ENCODE measurements at regions not wholly inside any gene's neighbourhood (a gene's known extent, or its start where the extent isn't known, plus 50 kb on each side); places are given as distances from the start of the nearest gene placed in this dataset.

- DNase-seq (no peak), FAIRE-seq (no peak), ATAC-seq (no peak)
- Histone ChIP-seq H3K36me3 (no peaks in the 10 kb centered on the region), H3K4me1 (no peaks in the 10 kb centered on the region), H3K4me3 (no peak overlapping the region), H3K27ac (no peak overlapping the region), H3K27me3 (no peaks in the 10 kb centered on the region), H3K9me3 (no peaks in the 10 kb centered on the region)
- intact Hi-C loops (cut with DNase I) = no loop called here
- no peak for TF ChIP-seq CTCF (IDR thresholded peaks at IDR 0.05)
- WGBS, 2 donors = 59 to 72% methylated on average over 3 of the region's 3 CpGs
These were observed 159.4 kb upstream of the MAGI2 start for GRCh38 chr7:79612903-79613302.

- Histone ChIP-seq H3K27me3 (no peaks in the 10 kb centered on the region), H3K27ac (no peak overlapping the region), H3K36me3 (no peaks in the 10 kb centered on the region), H3K4me1 (no peaks in the 10 kb centered on the region), H3K4me3 (no peak overlapping the region), H3K9me3 (no peaks in the 10 kb centered on the region)
- intact Hi-C loops (cut with DNase I) = no loop called here
- no peak for DNase-seq
- no peak for TF ChIP-seq CTCF (IDR thresholded peaks at IDR 0.05)
- no peak for ATAC-seq
- no peak for FAIRE-seq
- WGBS, 2 donors = 86 to 90% methylated on average over 2 of the region's 2 CpGs
These were observed 158.6 kb upstream of the MAGI2 start for GRCh38 chr7:79612022-79612421.

- TF ChIP-seq CTCF (IDR thresholded peaks at IDR 0.05) = no peak
- intact Hi-C loops (cut with DNase I) = no loop called here
- no peaks in the 10 kb centered on the region for H3K9me3 ChIP-seq
- no peaks in the 10 kb centered on the region for H3K36me3 ChIP-seq
- no peak overlapping the region for H3K27ac ChIP-seq
- FAIRE-seq (no peak), DNase-seq (no peak), ATAC-seq (no peak)
- H3K27me3 ChIP-seq = no peaks in the 10 kb centered on the region
- no peak overlapping the region for H3K4me3 ChIP-seq
- 56 to 66% methylated on average over 3 of the region's 3 CpGs for WGBS, 2 donors
- no peaks in the 10 kb centered on the region for H3K4me1 ChIP-seq
These were observed 157.4 kb upstream of the MAGI2 start for GRCh38 chr7:79610748-79611304.

- Histone ChIP-seq H3K4me3 (no peak overlapping the region), H3K27ac (no peak overlapping the region), H3K27me3 (no peaks in the 10 kb centered on the region), H3K36me3 (no peaks in the 10 kb centered on the region), H3K4me1 (no peaks in the 10 kb centered on the region), H3K9me3 (no peaks in the 10 kb centered on the region)
- intact Hi-C loops (cut with DNase I) = no loop called here
- 28 to 40% methylated on average over 1 of the region's 1 CpG for WGBS, 2 donors
- ATAC-seq (no peak), DNase-seq (no peak), FAIRE-seq (no peak)
- TF ChIP-seq CTCF (IDR thresholded peaks at IDR 0.05) = no peak
These were observed 156.8 kb upstream of the MAGI2 start for GRCh38 chr7:79610313-79610712.

GRCh38 chr7:79608005-79608404 lies 154.5 kb upstream of the MAGI2 start:
- intact Hi-C loops (cut with DNase I) = no loop called here
- no peak for DNase-seq
- WGBS, 2 donors = 13 to 19% methylated on average over 1 of the region's 1 CpG

More at GRCh38 chr7:79608005-79608404, 154.5 kb upstream of the MAGI2 start:
- H3K4me1 ChIP-seq = no peaks in the 10 kb centered on the region
- no peak overlapping the region for H3K27ac ChIP-seq
- ATAC-seq (no peak), FAIRE-seq (no peak)
- no peak for TF ChIP-seq CTCF (IDR thresholded peaks at IDR 0.05)
- H3K4me3 ChIP-seq = no peak overlapping the region
- H3K9me3 ChIP-seq = no peaks in the 10 kb centered on the region
- no peaks in the 10 kb centered on the region for H3K27me3 ChIP-seq
- no peaks in the 10 kb centered on the region for H3K36me3 ChIP-seq

Measured in pancreas (tissue), 10 donors.